GM23338 (cell line): ENCODE measurements at regions not wholly inside any gene's neighbourhood (a gene's known extent, or its start where the extent isn't known, plus 50 kb on each side); places are given as distances from the start of the nearest gene placed in this dataset.

Source experiments
- ATAC-seq: fragments of 200-7000 bp; cut with Tn5 transposase; 3 replicates; pipeline ENCODE4 v1.9.1; 2020
- DNase-seq: peaks from one replicate; pipeline ENCODE4 v3.0.0-alpha.2; 2015; ENCODE audit warnings: low spot score
- H2AFZ ChIP-seq: fragments of 200-600 bp; sonication (generic); 2 replicates; pipeline ENCODE4 v1.8.0; 2016; ENCODE audit warnings: antibody characterized with exemption, mild to moderate bottlenecking, moderate library complexity
- H3F3A ChIP-seq: fragments of 200-600 bp; sonication (generic); replicated peaks from 2 replicates; pipeline ENCODE4 v1.8.0; 2017; ENCODE audit warnings: antibody characterized with exemption, mixed run types, low read depth
- H3K27ac ChIP-seq: fragments of 200-600 bp; sonication (generic); 2 replicates; pipeline ENCODE4 v1.6.1; 2016; ENCODE audit warnings: low read depth
- H3K27me3 ChIP-seq: fragments of 200-600 bp; sonication (generic); 2 replicates; pipeline ENCODE4 v1.8.0; 2016; ENCODE audit warnings: mild to moderate bottlenecking, mixed run types, moderate library complexity; ENCODE audit not compliant: insufficient read depth
- H3K36me3 ChIP-seq: fragments of 200-600 bp; sonication (generic); 2 replicates; pipeline ENCODE4 v1.8.0; 2016; ENCODE audit warnings: mild to moderate bottlenecking; ENCODE audit not compliant: insufficient read depth
- H3K4me1 ChIP-seq: fragments of 200-600 bp; sonication (generic); 2 replicates; pipeline ENCODE4 v1.8.0; 2016; ENCODE audit warnings: mild to moderate bottlenecking, moderate library complexity; ENCODE audit not compliant: insufficient read depth
- H3K4me2 ChIP-seq: fragments of 200-600 bp; sonication (generic); 2 replicates; pipeline ENCODE4 v1.7.1; 2017; ENCODE audit warnings: mixed run types
- H3K4me3 ChIP-seq: fragments of 200-600 bp; sonication (generic); 2 replicates; pipeline ENCODE4 v1.6.1; 2016; ENCODE audit warnings: mixed run types
- H3K79me2 ChIP-seq: fragments of 200-600 bp; sonication (generic); replicated peaks from 2 replicates; pipeline ENCODE4 v1.8.0; 2017; ENCODE audit warnings: mild to moderate bottlenecking; ENCODE audit not compliant: insufficient read depth
- H3K9me2 ChIP-seq: fragments of 200-600 bp; sonication (generic); 2 replicates; pipeline ENCODE4 v1.8.0; 2017; ENCODE audit not compliant: insufficient read depth
- H4K20me1 ChIP-seq: fragments of 200-600 bp; sonication (generic); replicated peaks from 2 replicates; pipeline ENCODE4 v1.8.0; 2017; ENCODE audit warnings: mild to moderate bottlenecking; ENCODE audit not compliant: insufficient read depth
- H3K27ac Mint-ChIP-seq: 2 replicates; pipeline ENCODE4 v1.8.0; 2020; ENCODE audit warnings: inconsistent platforms, mild to moderate bottlenecking, moderate library complexity, mixed read lengths
- H3K27me3 Mint-ChIP-seq: 3 replicates; pipeline ENCODE4 v1.8.0; 2022; ENCODE audit warnings: low read depth, mild to moderate bottlenecking, moderate library complexity, mixed read lengths, inconsistent platforms; ENCODE audit not compliant: insufficient read depth, poor library complexity
- H3K36me3 Mint-ChIP-seq: 3 replicates; pipeline ENCODE4 v1.8.0; 2021; ENCODE audit warnings: low read depth, mild to moderate bottlenecking, inconsistent platforms, moderate library complexity, mixed read lengths
- H3K4me1 Mint-ChIP-seq: 3 replicates; pipeline ENCODE4 v1.8.0; 2020; ENCODE audit warnings: mild to moderate bottlenecking, inconsistent platforms, mixed read lengths
- H3K4me3 Mint-ChIP-seq: 3 replicates; pipeline ENCODE4 v1.8.0; 2021; ENCODE audit warnings: moderate library complexity, mild to moderate bottlenecking, inconsistent platforms, mixed read lengths
- H3K9me3 Mint-ChIP-seq: 3 replicates; pipeline ENCODE4 v1.8.0; 2020; ENCODE audit warnings: moderate library complexity, mild to moderate bottlenecking, inconsistent platforms, mixed read lengths
- CREB1 ChIP-seq: fragments of 250-450 bp; sonication (Bioruptor Pico); IDR thresholded peaks from 2 replicates; pipeline ENCODE4 v1.5.0; 2020; ENCODE audit warnings: low read depth, mild to moderate bottlenecking, moderate library complexity
- CTCF ChIP-seq, 2 experiments: fragments of 200-600 bp in 1 of 2; sonication (generic) in 1 of 2; conservative IDR thresholded peaks; 2 replicates each; pipeline versions ENCODE4 v1.5.1 to v1.6.1; 2016 to 2017; ENCODE audit warnings: antibody characterized with exemption in 2 of 2, low read depth in 2 of 2, mild to moderate bottlenecking in 2 of 2, moderate library complexity in 1 of 2
- ETS1 ChIP-seq: IDR thresholded peaks from 2 replicates; pipeline ENCODE4 v1.6.1; 2016; ENCODE audit warnings: antibody characterized with exemption
- EZH2 ChIP-seq: fragments of 200-600 bp; sonication (generic); IDR thresholded peaks from one replicate; pipeline ENCODE4 v1.8.0; 2017; ENCODE audit warnings: antibody characterized with exemption, mild to moderate bottlenecking, low read depth; ENCODE audit not compliant: unreplicated experiment
- EZH2phosphoT487 ChIP-seq: fragments of 200-600 bp; sonication (generic); IDR thresholded peaks from one replicate; pipeline ENCODE4 v1.8.1; 2018; ENCODE audit warnings: antibody characterized with exemption; ENCODE audit not compliant: unreplicated experiment
- JUNB ChIP-seq: IDR thresholded peaks from one replicate; pipeline ENCODE4 v1.6.1; 2016; ENCODE audit warnings: antibody characterized with exemption; ENCODE audit not compliant: unreplicated experiment
- NANOG ChIP-seq: IDR thresholded peaks from 2 replicates; pipeline ENCODE4 v1.6.1; 2016; ENCODE audit warnings: antibody characterized with exemption, borderline replicate concordance
- POLR2AphosphoS5 ChIP-seq: IDR thresholded peaks from 2 replicates; pipeline ENCODE4 v1.6.1; 2016; ENCODE audit warnings: antibody characterized with exemption, low read depth
- REST ChIP-seq: IDR thresholded peaks from one replicate; pipeline ENCODE4 v1.6.1; 2018; ENCODE audit warnings: antibody characterized with exemption; ENCODE audit not compliant: unreplicated experiment
- STAT1 ChIP-seq: IDR thresholded peaks from one replicate; pipeline ENCODE4 v1.6.1; 2016; ENCODE audit warnings: antibody characterized with exemption; ENCODE audit not compliant: unreplicated experiment
- ZNF114 ChIP-seq: fragments of 250-450 bp; sonication (Bioruptor Pico); IDR thresholded peaks from 2 replicates; pipeline ENCODE4 v1.5.0; 2020; ENCODE audit warnings: mild to moderate bottlenecking, moderate library complexity
- ZNF331 ChIP-seq: fragments of 250-450 bp; sonication (Bioruptor Pico); IDR thresholded peaks from 2 replicates; pipeline ENCODE4 v1.5.0; 2020; ENCODE audit warnings: low read depth, mild to moderate bottlenecking, moderate library complexity

- TF ChIP-seq CTCF (conservative IDR thresholded peaks at IDR 0.05; ENCODE audit: low read depth in 2 of 2) (no peak), ZNF114 (no peak), ZNF331 (CRISPR knock-in tag) (no peak), REST (no peak), POLR2AphosphoS5 (no peak), EZH2 (no peak), NANOG (no peak), EZH2phosphoT487 (no peak), ETS1 (no peak), STAT1 (no peak)
These were observed 1070.3 kb downstream of the SUCLG1 start (continued) for GRCh38 chr2:83388804-83389203.

DNA sequence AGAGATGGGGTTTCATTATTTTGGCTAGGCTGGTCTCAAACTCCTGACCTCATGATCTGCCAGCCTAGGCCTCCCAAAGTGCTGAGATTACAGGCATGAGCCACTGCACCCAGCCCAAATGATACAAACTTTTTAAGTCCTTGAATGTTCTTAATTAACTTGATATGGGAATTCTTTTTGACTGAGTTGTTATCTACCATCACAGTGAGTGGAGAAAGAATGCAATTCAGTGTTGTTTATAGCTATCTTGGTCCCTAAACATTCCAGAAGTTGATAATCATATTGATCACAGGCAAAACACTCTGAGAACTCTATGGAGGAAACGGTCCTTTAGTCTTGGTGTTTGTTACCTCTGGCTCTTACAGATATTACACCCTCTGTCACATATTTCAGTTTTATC lies 1072.5 kb downstream of the SUCLG1 start:
- Histone ChIP-seq H4K20me1 (no peaks in the 10 kb centered on the region), H3K79me2 (no peaks in the 10 kb centered on the region), H3K27ac (no peak overlapping the region), H2AFZ (no peak overlapping the region), H3F3A (no peaks in the 10 kb centered on the region), H3K4me2 (no peak overlapping the region), H3K36me3 (no peaks in the 10 kb centered on the region), H3K27me3 (no peaks in the 10 kb centered on the region), H3K4me1 (0 out of 2 replicates have a peak, but pooled peaks cover 8% of the 10 kb centered on the region), H3K9me2 (no peaks in the 10 kb centered on the region), H3K4me3 (no peak overlapping the region)
- Mint-ChIP-seq H3K4me1 (peaks cover 24% of the 10 kb centered on the region), H3K27me3 (no peaks in the 10 kb centered on the region), H3K4me3 (no peak overlapping the region), H3K27ac (no peak overlapping the region), H3K9me3 (peaks cover 6% of the 10 kb centered on the region), H3K36me3 (peaks cover 6% of the 10 kb centered on the region)
- ATAC-seq = no peak
- no peak for DNase-seq
- TF ChIP-seq ZNF114 (no peak), REST (no peak), JUNB (no peak), CREB1 (no peak), POLR2AphosphoS5 (no peak), ETS1 (no peak), EZH2 (no peak), STAT1 (no peak), NANOG (no peak), ZNF331 (CRISPR knock-in tag) (no peak)
